ENCODE measurements at regions not wholly inside any gene's neighbourhood (a gene's known extent, or its start where the extent isn't known, plus 50 kb on each side); places are given as distances from the start of the nearest gene placed in this dataset.
"Not testable (repeated sequence)": the region's sequence is repeated elsewhere in the genome, so short reads cannot be mapped to it uniquely, and the experiment has no call there.

- peaks cover 9% of the 10 kb centered on the region for H3K4me1 Mint-ChIP-seq (ENCODE audit: low read depth, unreplicated experiment)
- no peaks in the 10 kb centered on the region for H3K36me3 Mint-ChIP-seq (ENCODE audit: insufficient read depth, unreplicated experiment)
- DNase-seq: no peak
- no TSS peak for BruUV-seq (replicated peaks)
- H3K27ac Mint-ChIP-seq (ENCODE audit: unreplicated experiment): peak overlapping the region; percentile 60
- TF ChIP-seq CTCF (IDR thresholded peaks at IDR 0.05; ENCODE audit: unreplicated experiment): no peak
- H3K9me3 Mint-ChIP-seq (ENCODE audit: low read depth, unreplicated experiment): no peaks in the 10 kb centered on the region
- intact Hi-C loops (cut with micrococcal nuclease; ENCODE audit: unreplicated experiment): no loop called here
- H3K27me3 Mint-ChIP-seq (ENCODE audit: unreplicated experiment): no peaks in the 10 kb centered on the region
- H3K4me3 Mint-ChIP-seq (ENCODE audit: low read depth, unreplicated experiment): no peak overlapping the region
- CTCF ChIA-PET: no interaction called here
Observed at GRCh38 chr5:123701511-123702200, 189.7 kb downstream of the CSNK1G3 start.

- H3K27ac Mint-ChIP-seq (ENCODE audit: unreplicated experiment): peak overlapping the region; percentile 60
- H3K4me3 Mint-ChIP-seq (ENCODE audit: low read depth, unreplicated experiment): no peak overlapping the region
- H3K27me3 Mint-ChIP-seq (ENCODE audit: unreplicated experiment): no peaks in the 10 kb centered on the region
- H3K4me1 Mint-ChIP-seq (ENCODE audit: low read depth, unreplicated experiment): peaks cover 9% of the 10 kb centered on the region
- CTCF ChIA-PET: interaction anchor here (1.3 kb wide), 1 partner anchor 8 kb away, joined by 3 read pairs; no protein-coding TSS in a partner anchor
- DNase-seq: peak; percentile 42
- no peaks in the 10 kb centered on the region for H3K9me3 Mint-ChIP-seq (ENCODE audit: low read depth, unreplicated experiment)
- no TSS peak for BruUV-seq (replicated peaks)
- TF ChIP-seq CTCF (IDR thresholded peaks at IDR 0.05; ENCODE audit: unreplicated experiment): no peak
- H3K36me3 Mint-ChIP-seq (ENCODE audit: insufficient read depth, unreplicated experiment): no peaks in the 10 kb centered on the region
- intact Hi-C loops (cut with micrococcal nuclease; ENCODE audit: unreplicated experiment): no loop called here
Observed at GRCh38 chr5:123700624-123701287, 188.8 kb downstream of the CSNK1G3 start.

GRCh38 chr5:123699571-123699970, 187.6 kb downstream of the CSNK1G3 start:
- Mint-ChIP-seq H3K4me3 (ENCODE audit: low read depth, unreplicated experiment) (no peak overlapping the region), H3K9me3 (ENCODE audit: low read depth, unreplicated experiment) (no peaks in the 10 kb centered on the region), H3K4me1 (ENCODE audit: low read depth, unreplicated experiment) (peaks cover 9% of the 10 kb centered on the region), H3K27ac (ENCODE audit: unreplicated experiment) (peak overlapping the region; percentile 60), H3K36me3 (ENCODE audit: insufficient read depth, unreplicated experiment) (no peaks in the 10 kb centered on the region), H3K27me3 (ENCODE audit: unreplicated experiment) (no peaks in the 10 kb centered on the region)
- no TSS peak for BruUV-seq (replicated peaks)
- no peak for DNase-seq
- no peak for TF ChIP-seq CTCF (IDR thresholded peaks at IDR 0.05; ENCODE audit: unreplicated experiment)
- CTCF ChIA-PET: interaction anchor here (1.3 kb wide), 1 partner anchor 9 kb away, joined by 3 read pairs; no protein-coding TSS in a partner anchor
- intact Hi-C loops (cut with micrococcal nuclease; ENCODE audit: unreplicated experiment): no loop called here

- DNase-seq; H3K27ac Mint-ChIP-seq (ENCODE audit: unreplicated experiment); H3K36me3 Mint-ChIP-seq (ENCODE audit: insufficient read depth, unreplicated experiment); CTCF ChIA-PET; H3K4me1 Mint-ChIP-seq (ENCODE audit: low read depth, unreplicated experiment); intact Hi-C loops (cut with micrococcal nuclease; ENCODE audit: unreplicated experiment); BruUV-seq (replicated peaks); H3K27me3 Mint-ChIP-seq (ENCODE audit: unreplicated experiment); H3K4me3 Mint-ChIP-seq (ENCODE audit: low read depth, unreplicated experiment); H3K9me3 Mint-ChIP-seq (ENCODE audit: low read depth, unreplicated experiment): not testable (repeated sequence)
Observed at GRCh38 chr5:123698937-123699336, 187.0 kb downstream of the CSNK1G3 start.

GRCh38 chr5:123696921-123697341, 185.0 kb downstream of the CSNK1G3 start:
- no peak for TF ChIP-seq CTCF (IDR thresholded peaks at IDR 0.05; ENCODE audit: unreplicated experiment)
- Mint-ChIP-seq H3K4me1 (ENCODE audit: low read depth, unreplicated experiment) (peaks cover 9% of the 10 kb centered on the region), H3K27ac (ENCODE audit: unreplicated experiment) (no peak overlapping the region)

More at GRCh38 chr5:123696921-123697341, 185.0 kb downstream of the CSNK1G3 start:
- no peaks in the 10 kb centered on the region for H3K9me3 Mint-ChIP-seq (ENCODE audit: low read depth, unreplicated experiment)
- H3K4me3 Mint-ChIP-seq (ENCODE audit: low read depth, unreplicated experiment): no peak overlapping the region
- CTCF ChIA-PET: no interaction called here
- DNase-seq: no peak
- H3K36me3 Mint-ChIP-seq (ENCODE audit: insufficient read depth, unreplicated experiment): no peaks in the 10 kb centered on the region
- H3K27me3 Mint-ChIP-seq (ENCODE audit: unreplicated experiment): no peaks in the 10 kb centered on the region
- BruUV-seq (replicated peaks): no TSS peak
- intact Hi-C loops (cut with micrococcal nuclease; ENCODE audit: unreplicated experiment): no loop called here
